ENCODE measurements at regions not wholly inside any gene's neighbourhood (a gene's known extent, or its start where the extent isn't known, plus 50 kb on each side); places are given as distances from the start of the nearest gene placed in this dataset.

DNA sequence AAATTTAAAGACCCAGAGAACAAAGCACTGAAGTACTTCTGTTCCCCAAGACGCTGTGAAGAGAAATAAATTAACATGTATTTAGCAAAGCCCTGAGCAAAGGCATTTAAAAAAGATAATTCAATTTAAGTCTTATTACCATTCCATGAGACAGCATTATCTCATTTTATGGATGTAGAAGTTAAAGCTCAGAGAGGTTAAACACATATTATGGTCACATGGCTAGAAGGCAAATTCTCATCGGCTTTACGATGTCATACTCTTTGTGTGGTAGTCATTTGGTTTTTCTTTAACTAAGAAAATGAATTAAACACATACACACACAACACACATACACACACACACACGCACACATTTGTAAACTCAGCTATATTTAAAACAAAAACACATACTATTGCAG lies 262.7 kb downstream of the HS3ST1 start:
- H3K27me3 Mint-ChIP-seq (ENCODE audit: insufficient read depth) = no peaks in the 10 kb centered on the region
- Histone ChIP-seq H3K9ac (ENCODE audit: extremely low read depth, low read length, poor library complexity, severe bottlenecking) (no peak overlapping the region), H3K27me3 (ENCODE audit: control insufficient read depth, insufficient read depth, low read length, poor library complexity, severe bottlenecking) (no peaks in the 10 kb centered on the region), H3K9me3 (ENCODE audit: control insufficient read depth, low read length) (peaks cover 11% of the 10 kb centered on the region), H3K4me3 (ENCODE audit: low read length) (no peak overlapping the region), H3K36me3 (ENCODE audit: control insufficient read depth, insufficient read depth, low read length) (no peaks in the 10 kb centered on the region), H3K4me1 (ENCODE audit: control insufficient read depth, insufficient read depth, low read length) (no peaks in the 10 kb centered on the region), H3K27ac (ENCODE audit: low read depth, low read length) (no peak overlapping the region)
- no peak overlapping the region for H3K27ac Mint-ChIP-seq
- no peak overlapping the region for H3K4me3 Mint-ChIP-seq
- DNase-seq = no peak
- H3K4me1 Mint-ChIP-seq = peaks cover 12% of the 10 kb centered on the region
- TF ChIP-seq, protein P1, sequence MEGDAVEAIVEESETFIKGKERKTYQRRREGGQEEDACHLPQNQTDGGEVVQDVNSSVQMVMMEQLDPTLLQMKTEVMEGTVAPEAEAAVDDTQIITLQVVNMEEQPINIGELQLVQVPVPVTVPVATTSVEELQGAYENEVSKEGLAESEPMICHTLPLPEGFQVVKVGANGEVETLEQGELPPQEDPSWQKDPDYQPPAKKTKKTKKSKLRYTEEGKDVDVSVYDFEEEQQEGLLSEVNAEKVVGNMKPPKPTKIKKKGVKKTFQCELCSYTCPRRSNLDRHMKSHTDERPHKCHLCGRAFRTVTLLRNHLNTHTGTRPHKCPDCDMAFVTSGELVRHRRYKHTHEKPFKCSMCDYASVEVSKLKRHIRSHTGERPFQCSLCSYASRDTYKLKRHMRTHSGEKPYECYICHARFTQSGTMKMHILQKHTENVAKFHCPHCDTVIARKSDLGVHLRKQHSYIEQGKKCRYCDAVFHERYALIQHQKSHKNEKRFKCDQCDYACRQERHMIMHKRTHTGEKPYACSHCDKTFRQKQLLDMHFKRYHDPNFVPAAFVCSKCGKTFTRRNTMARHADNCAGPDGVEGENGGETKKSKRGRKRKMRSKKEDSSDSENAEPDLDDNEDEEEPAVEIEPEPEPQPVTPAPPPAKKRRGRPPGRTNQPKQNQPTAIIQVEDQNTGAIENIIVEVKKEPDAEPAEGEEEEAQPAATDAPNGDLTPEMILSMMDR (conservative IDR thresholded peaks at IDR 0.05) = no peak
- 84% methylated on average over 4 of the region's 4 CpGs; no CpG with 5 or more reads in 1 of the 2 experiments for WGBS, 2 experiments (ENCODE audit: insufficient coverage in 1 of 2, insufficient read length in 1 of 2)
- peaks cover 9% of the 10 kb centered on the region for H3K9me3 Mint-ChIP-seq
- H3K36me3 Mint-ChIP-seq (ENCODE audit: low read depth) = peaks cover 14% of the 10 kb centered on the region

DNA sequence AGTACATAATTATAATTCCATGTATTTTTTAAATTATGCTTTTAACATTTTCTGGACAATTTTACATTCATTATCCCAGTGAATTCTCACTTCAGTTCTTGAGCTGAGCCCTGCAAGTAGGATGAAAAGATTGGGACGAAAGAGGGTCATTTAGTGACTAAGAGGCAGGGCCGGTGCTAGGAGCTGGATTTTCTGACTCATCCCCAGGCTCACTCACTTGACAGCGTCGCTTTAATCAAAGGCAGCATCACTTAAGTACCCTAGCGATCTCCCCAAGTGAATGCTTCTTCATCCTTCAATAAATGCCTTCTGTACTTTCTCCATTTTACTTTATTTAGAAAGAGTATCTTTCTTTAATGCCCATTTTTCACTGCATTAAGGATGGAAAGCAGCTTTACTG lies 263.6 kb downstream of the HS3ST1 start:
- no peaks in the 10 kb centered on the region for H3K4me1 ChIP-seq (ENCODE audit: control insufficient read depth, insufficient read depth, low read length)
- WGBS, 2 experiments (ENCODE audit: insufficient coverage in 1 of 2, insufficient read length in 1 of 2) = 67% methylated on average over 5 of the region's 5 CpGs; no CpG with 5 or more reads in 1 of the 2 experiments
- DNase-seq = no peak
- no peaks in the 10 kb centered on the region for H3K27me3 ChIP-seq (ENCODE audit: control insufficient read depth, insufficient read depth, low read length, poor library complexity, severe bottlenecking)
- Mint-ChIP-seq H3K27me3 (ENCODE audit: insufficient read depth) (no peaks in the 10 kb centered on the region), H3K36me3 (ENCODE audit: low read depth) (peaks cover 14% of the 10 kb centered on the region), H3K4me3 (no peak overlapping the region), H3K27ac (no peak overlapping the region), H3K9me3 (peaks cover 9% of the 10 kb centered on the region), H3K4me1 (peaks cover 18% of the 10 kb centered on the region)
- no peak overlapping the region for H3K9ac ChIP-seq (ENCODE audit: extremely low read depth, low read length, poor library complexity, severe bottlenecking)
- H3K4me3 ChIP-seq (ENCODE audit: low read length) = no peak overlapping the region
- H3K36me3 ChIP-seq (ENCODE audit: control insufficient read depth, insufficient read depth, low read length) = no peaks in the 10 kb centered on the region
- H3K27ac ChIP-seq (ENCODE audit: low read depth, low read length) = no peak overlapping the region
- TF ChIP-seq, protein P1 (conservative IDR thresholded peaks at IDR 0.05) = no peak
- H3K9me3 ChIP-seq (ENCODE audit: control insufficient read depth, low read length) = peaks cover 11% of the 10 kb centered on the region

DNA sequence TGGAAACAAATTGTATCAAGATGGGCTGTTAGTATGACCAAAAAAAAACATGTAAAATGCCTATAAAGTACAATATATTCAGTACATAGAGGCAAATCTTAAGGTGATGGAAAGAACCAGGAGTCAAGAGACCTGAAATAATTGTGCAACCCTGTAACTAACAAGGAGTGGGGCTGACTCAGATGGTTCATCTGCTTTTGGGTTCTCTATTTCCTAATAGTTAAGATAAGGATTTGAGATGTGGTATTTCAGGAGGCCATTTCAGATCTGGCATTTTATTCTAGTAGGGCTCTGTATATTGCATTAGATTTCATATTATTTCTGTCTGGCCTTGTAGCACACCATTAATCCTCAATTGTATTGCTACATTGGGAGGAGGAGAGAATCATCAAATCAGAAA lies 268.4 kb downstream of the HS3ST1 start:
- H3K4me3 ChIP-seq (ENCODE audit: low read length) = no peak overlapping the region
- H3K36me3 ChIP-seq (ENCODE audit: control insufficient read depth, insufficient read depth, low read length) = no peaks in the 10 kb centered on the region
- H3K27ac ChIP-seq (ENCODE audit: low read depth, low read length) = no peak overlapping the region
- H3K9me3 ChIP-seq (ENCODE audit: control insufficient read depth, low read length) = peaks cover 11% of the 10 kb centered on the region
- Mint-ChIP-seq H3K4me1 (peaks cover 27% of the 10 kb centered on the region), H3K27ac (no peak overlapping the region), H3K9me3 (peaks cover 6% of the 10 kb centered on the region), H3K36me3 (ENCODE audit: low read depth) (peaks cover 9% of the 10 kb centered on the region), H3K4me3 (no peak overlapping the region), H3K27me3 (ENCODE audit: insufficient read depth) (no peaks in the 10 kb centered on the region)
- H3K27me3 ChIP-seq (ENCODE audit: control insufficient read depth, insufficient read depth, low read length, poor library complexity, severe bottlenecking) = no peaks in the 10 kb centered on the region
- H3K9ac ChIP-seq (ENCODE audit: extremely low read depth, low read length, poor library complexity, severe bottlenecking) = no peak overlapping the region
- TF ChIP-seq, protein P1 (conservative IDR thresholded peaks at IDR 0.05) = no peak
- DNase-seq = no peak
- no peaks in the 10 kb centered on the region for H3K4me1 ChIP-seq (ENCODE audit: control insufficient read depth, insufficient read depth, low read length)
